CD4-positive, alpha-beta T cell (primary cell): ENCODE measurements at regions not wholly inside any gene's neighbourhood (a gene's known extent, or its start where the extent isn't known, plus 50 kb on each side); places are given as distances from the start of the nearest gene placed in this dataset.

Source experiments
- ATAC-seq: fragments of 200-7000 bp; cut with Tn5 transposase; one replicate; pipeline ENCODE4 v1.10.0; 2022; ENCODE audit warnings: mild to moderate bottlenecking; ENCODE audit not compliant: poor library complexity
- CTCF ChIA-PET: fragments of 350-600 bp; sonication (Branson Sonifier 250); formaldehyde crosslinking; loops from one replicate; lab custom pipeline; 2021; ENCODE audit warnings: antibody characterized with exemption, inconsistent platforms; lab: Charles Lee
- POLR2A ChIA-PET: fragments of 350-600 bp; sonication (Branson Sonifier 250); formaldehyde crosslinking; loops from one replicate; lab custom pipeline; 2021; ENCODE audit warnings: antibody characterized with exemption, inconsistent platforms; lab: Charles Lee
- DNase-seq, 14 experiments: peaks; one replicate each; pipeline ENCODE4 v3.0.0-alpha.2; 2013 to 2020; ENCODE audit warnings: mixed read lengths in 2 of 14
- H3K27ac ChIP-seq, 2 donors: one replicate each; pipeline versions ENCODE4 v1.5.1 to v1.7.0; 2013; ENCODE audit warnings: low read length in 2 of 2, low read depth in 1 of 2, mild to moderate bottlenecking in 1 of 2
- H3K27me3 ChIP-seq, 2 experiments: 1 replicate in 1 of 2; 2 replicates in 1 of 2; pipeline versions ENCODE4 v1.6.1 to v1.7.0; 2013; ENCODE audit warnings: low read length in 2 of 2, control low read depth in 1 of 2, mild to moderate bottlenecking in 1 of 2, moderate library complexity in 1 of 2; ENCODE audit not compliant: insufficient read depth in 2 of 2, control insufficient read depth in 1 of 2
- H3K36me3 ChIP-seq: one replicate; pipeline ENCODE4 v1.6.1; 2013; ENCODE audit warnings: low read length, control low read depth; ENCODE audit not compliant: insufficient read depth
- H3K4me1 ChIP-seq: one replicate; pipeline ENCODE4 v1.6.1; 2013; ENCODE audit warnings: low read length, control low read depth; ENCODE audit not compliant: insufficient read depth
- H3K4me3 ChIP-seq: one replicate; pipeline ENCODE4 v1.5.1; 2013; ENCODE audit warnings: mild to moderate bottlenecking, low read length, moderate library complexity
- H3K9me3 ChIP-seq, 2 experiments: 1 replicate in 1 of 2; 2 replicates in 1 of 2; pipeline versions ENCODE4 v1.6.1 to v1.7.0; 2013; ENCODE audit warnings: low read length in 2 of 2, mild to moderate bottlenecking in 2 of 2, control low read depth in 1 of 2, moderate library complexity in 1 of 2; ENCODE audit not compliant: control insufficient read depth in 1 of 2, insufficient read depth in 1 of 2
- H3K27ac Mint-ChIP-seq: one replicate; pipeline ENCODE4 v1.8.0; 2020; ENCODE audit warnings: mixed read lengths
- H3K27me3 Mint-ChIP-seq: one replicate; pipeline ENCODE4 v1.8.0; 2021; ENCODE audit warnings: mixed read lengths
- H3K36me3 Mint-ChIP-seq: one replicate; pipeline ENCODE4 v1.8.0; 2021; ENCODE audit warnings: low read depth, mixed read lengths
- H3K4me1 Mint-ChIP-seq: one replicate; pipeline ENCODE4 v1.8.0; 2021; ENCODE audit warnings: low read depth, mixed read lengths
- H3K4me3 Mint-ChIP-seq: one replicate; pipeline ENCODE4 v1.8.0; 2020; ENCODE audit warnings: mild to moderate bottlenecking, mixed read lengths
- H3K9me3 Mint-ChIP-seq: one replicate; pipeline ENCODE4 v1.8.0; 2020; ENCODE audit warnings: mixed read lengths
- CTCF ChIP-seq: fragments of 200-600 bp; IDR thresholded peaks from one replicate; pipeline ENCODE4 v1.8.0; 2022; ENCODE audit warnings: antibody characterized with exemption, mild to moderate bottlenecking
- intact Hi-C, 2 experiments: fragments of 100-400 bp; cut with DNase I in 1 of 2; cut with micrococcal nuclease in 1 of 2; formaldehyde crosslinking; loops; one replicate each; pipeline versions ENCODE4 v1.15.1 to v1.9.0; 2023 to 2025; cut with DNase I, micrococcal nuclease

- no peaks in the 10 kb centered on the region for H3K36me3 Mint-ChIP-seq
- DNase-seq (no peak), ATAC-seq (no peak)
- H3K4me1 Mint-ChIP-seq, result no peaks in the 10 kb centered on the region
- H3K27me3 Mint-ChIP-seq, result peaks cover 8% of the 10 kb centered on the region
- intact Hi-C loops, result no loop called here
- Histone ChIP-seq H3K4me3 (no peak overlapping the region), H3K27ac (no peak overlapping the region), H3K27me3 (no peaks in the 10 kb centered on the region), H3K9me3 (peaks cover 10 to 13% of the 10 kb centered on the region in 2 experiments), H3K4me1 (no peaks in the 10 kb centered on the region), H3K36me3 (no peaks in the 10 kb centered on the region)
- POLR2A ChIA-PET, result no interaction called here
- no peak overlapping the region for H3K4me3 Mint-ChIP-seq
- no peak for TF ChIP-seq CTCF
- CTCF ChIA-PET, result no interaction called here
- H3K9me3 Mint-ChIP-seq, result peaks cover 11% of the 10 kb centered on the region
- no peak overlapping the region for H3K27ac Mint-ChIP-seq
These were observed 284.5 kb upstream of the CDYL start for GRCh38 chr6:4491501-4492260.

- Histone ChIP-seq H3K4me1 (no peaks in the 10 kb centered on the region), H3K27me3 (no peaks in the 10 kb centered on the region), H3K27ac (no peak overlapping the region), H3K36me3 (no peaks in the 10 kb centered on the region), H3K4me3 (no peak overlapping the region), H3K9me3 (peaks cover 10 to 13% of the 10 kb centered on the region in 2 experiments)
- ChIA-PET CTCF (no interaction called here), POLR2A (no interaction called here)
- no peak overlapping the region for H3K4me3 Mint-ChIP-seq
- no peaks in the 10 kb centered on the region for H3K36me3 Mint-ChIP-seq
- no peak for TF ChIP-seq CTCF
- no peak for ATAC-seq
- peaks cover 11% of the 10 kb centered on the region for H3K9me3 Mint-ChIP-seq
- H3K4me1 Mint-ChIP-seq, result no peaks in the 10 kb centered on the region
- intact Hi-C loops, result no loop called here
- DNase-seq, result no peak
- peaks cover 9% of the 10 kb centered on the region for H3K27me3 Mint-ChIP-seq
- no peak overlapping the region for H3K27ac Mint-ChIP-seq
These were observed 286.7 kb upstream of the CDYL start for GRCh38 chr6:4489538-4489937.

GRCh38 chr6:4488389-4488788 lies 287.8 kb upstream of the CDYL start:
- intact Hi-C loops, result no loop called here
- CTCF ChIA-PET, result no interaction called here
- H3K36me3 ChIP-seq, result no peaks in the 10 kb centered on the region

More at GRCh38 chr6:4488389-4488788, 287.8 kb upstream of the CDYL start:
- H3K36me3 Mint-ChIP-seq, result no peaks in the 10 kb centered on the region
- ATAC-seq, result no peak
- H3K9me3 ChIP-seq, result peaks cover 10 to 17% of the 10 kb centered on the region in 2 experiments
- no peaks in the 10 kb centered on the region for H3K27me3 ChIP-seq
- H3K27ac ChIP-seq, result no peak overlapping the region
- H3K27ac Mint-ChIP-seq, result no peak overlapping the region
- no peak overlapping the region for H3K4me3 Mint-ChIP-seq
- POLR2A ChIA-PET, result no interaction called here
- H3K9me3 Mint-ChIP-seq, result peaks cover 11% of the 10 kb centered on the region
- no peaks in the 10 kb centered on the region for H3K4me1 Mint-ChIP-seq
- peaks cover 9% of the 10 kb centered on the region for H3K27me3 Mint-ChIP-seq
- H3K4me1 ChIP-seq, result no peaks in the 10 kb centered on the region
- H3K4me3 ChIP-seq, result no peak overlapping the region
- no peak for TF ChIP-seq CTCF
- DNase-seq, result no peak
